HG02973 (cell line): ENCODE measurements at regions not wholly inside any gene's neighbourhood (a gene's known extent, or its start where the extent isn't known, plus 50 kb on each side); places are given as distances from the start of the nearest gene placed in this dataset.
"Not testable (repeated sequence)": the region's sequence is repeated elsewhere in the genome, so short reads cannot be mapped to it uniquely, and the experiment has no call there.

Source experiments
- ATAC-seq: cut with Tn5 transposase; IDR thresholded peaks from one replicate; pipeline ENCODE4 v1.9.1; 2021; ENCODE audit warnings: moderate library complexity; ENCODE audit not compliant: unreplicated experiment

DNA sequence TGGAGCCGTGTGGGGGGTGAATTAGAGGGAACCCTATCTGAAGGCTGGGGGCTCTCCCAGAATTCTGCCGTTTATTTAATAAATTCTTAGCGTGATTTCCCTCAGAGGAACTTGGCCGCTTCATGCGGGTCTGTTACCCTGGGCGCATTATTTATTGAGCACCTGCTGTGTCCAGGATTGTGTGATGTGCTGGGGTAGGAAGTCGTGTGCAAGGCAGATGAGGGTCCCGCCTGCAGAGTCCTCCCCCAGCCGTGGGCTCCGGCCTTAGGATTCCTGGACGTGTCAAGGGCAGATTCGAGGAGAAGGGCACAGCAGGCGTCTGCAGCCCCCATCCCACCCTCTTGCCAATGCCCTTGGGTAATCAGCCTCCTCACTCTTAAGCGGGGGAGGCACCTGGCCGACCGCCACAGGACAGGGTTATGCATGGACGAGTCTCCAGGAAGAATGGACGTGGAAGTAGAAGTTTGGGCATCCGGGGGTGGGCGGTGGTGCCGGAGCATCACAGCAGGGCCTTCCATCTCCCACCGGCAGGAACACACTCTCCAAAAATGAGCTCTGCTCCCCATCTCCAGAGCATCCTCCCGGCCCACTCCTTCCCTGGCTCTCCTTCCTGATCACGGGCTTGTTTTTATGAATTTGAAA, 233.3 kb upstream of the C1orf174 start:
- no peak for ATAC-seq

GRCh38 chr1:4133939-4134321, 233.9 kb upstream of the C1orf174 start:
- ATAC-seq = no peak

DNA sequence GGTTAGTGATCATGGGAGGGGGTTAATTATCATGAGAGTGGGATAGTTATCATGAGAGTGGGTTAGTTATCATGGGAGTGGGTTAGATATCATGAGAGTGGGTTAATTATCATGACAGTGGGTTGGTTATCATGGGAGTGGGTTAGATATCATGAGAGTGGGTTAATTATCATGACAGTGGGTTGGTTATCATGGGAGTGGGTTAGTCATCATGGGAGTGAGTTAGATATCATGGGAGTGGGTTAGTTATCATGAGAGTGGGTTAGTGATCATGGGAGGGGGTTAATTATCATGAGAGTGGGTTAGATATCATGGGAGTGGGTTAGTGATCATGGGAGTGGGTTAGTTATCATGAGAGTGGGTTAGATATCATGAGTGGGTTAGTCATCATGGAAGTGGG, 235.8 kb upstream of the C1orf174 start:
- not testable (repeated sequence) for ATAC-seq

DNA sequence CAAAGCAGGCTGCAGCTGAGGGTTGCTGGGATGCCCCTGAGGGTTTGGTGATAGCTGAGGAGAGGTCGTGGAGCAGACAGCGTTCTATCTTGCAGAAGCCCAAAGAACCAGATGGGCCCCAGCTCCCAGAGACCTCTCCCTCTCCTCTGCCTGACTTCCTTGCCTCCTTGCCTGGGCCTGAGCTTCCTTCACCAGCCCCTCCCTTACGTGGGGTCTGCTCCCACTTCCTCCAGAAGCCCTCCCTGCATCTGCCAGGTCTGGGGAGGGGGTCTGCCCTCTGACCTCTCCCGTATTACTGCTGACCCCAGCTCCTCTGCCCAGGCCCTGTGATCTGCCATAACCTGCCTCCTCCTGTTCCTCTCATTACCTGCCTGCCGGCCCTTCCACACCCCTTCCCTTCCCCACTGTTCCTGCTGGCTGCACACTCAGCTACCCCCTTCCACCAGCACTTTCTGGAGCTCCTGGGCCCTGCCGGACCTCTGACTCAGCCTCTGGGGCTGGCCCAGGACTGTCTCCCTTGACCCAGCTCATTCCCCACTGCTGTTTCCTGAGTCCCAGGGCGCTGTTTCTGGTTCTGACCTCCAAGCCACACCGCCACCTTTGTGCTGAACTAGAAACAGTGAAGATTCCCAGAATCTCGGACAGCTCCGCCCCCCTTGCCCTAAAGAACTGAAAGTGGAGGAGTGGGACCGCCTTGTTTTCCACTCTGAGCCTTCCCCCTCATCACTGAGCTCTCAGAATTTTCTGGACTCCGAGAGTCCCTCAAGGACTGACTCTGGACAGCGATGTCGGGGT, 237.7 kb upstream of the C1orf174 start:
- no peak for ATAC-seq

DNA sequence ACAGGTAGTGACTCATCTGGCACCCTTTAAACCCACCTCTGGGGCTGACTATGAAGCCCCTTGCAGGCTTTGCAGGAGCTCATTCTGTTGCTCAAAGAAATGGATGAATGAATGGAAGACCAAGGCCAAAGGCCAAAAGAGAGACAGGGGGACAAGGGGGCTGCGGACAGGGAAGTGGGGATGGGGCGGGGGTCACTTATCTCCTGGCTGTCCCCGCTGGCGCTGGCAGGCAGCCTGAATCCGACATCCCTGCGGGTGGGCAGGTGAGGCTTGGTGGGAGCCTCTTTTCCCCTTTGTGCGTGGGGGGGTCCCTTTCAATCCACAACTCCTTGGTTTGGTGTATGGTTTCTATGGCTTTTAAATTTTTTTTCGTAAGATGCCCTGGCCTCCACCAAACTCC, 239.6 kb upstream of the C1orf174 start:
- ATAC-seq = no peak

DNA sequence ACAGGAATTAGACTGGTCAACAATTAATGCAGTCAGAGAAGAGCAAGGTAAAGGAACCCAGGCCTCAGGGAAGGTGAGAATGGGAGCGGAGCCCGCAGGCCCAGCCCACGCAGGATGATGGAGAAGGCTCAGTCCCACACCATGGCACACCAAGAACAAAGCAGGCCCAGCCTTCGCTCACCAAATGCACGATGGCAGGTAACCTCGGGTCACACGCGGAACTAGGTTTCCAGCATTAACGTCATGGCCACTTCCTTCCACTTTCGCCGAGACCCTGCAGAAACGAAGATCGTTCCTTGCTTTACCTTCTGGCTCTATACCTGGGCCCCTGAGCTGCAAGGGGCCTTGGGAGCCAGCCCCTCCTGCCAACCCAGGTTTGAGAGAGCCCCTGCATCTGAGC, 240.2 kb upstream of the C1orf174 start:
- ATAC-seq = no peak

DNA sequence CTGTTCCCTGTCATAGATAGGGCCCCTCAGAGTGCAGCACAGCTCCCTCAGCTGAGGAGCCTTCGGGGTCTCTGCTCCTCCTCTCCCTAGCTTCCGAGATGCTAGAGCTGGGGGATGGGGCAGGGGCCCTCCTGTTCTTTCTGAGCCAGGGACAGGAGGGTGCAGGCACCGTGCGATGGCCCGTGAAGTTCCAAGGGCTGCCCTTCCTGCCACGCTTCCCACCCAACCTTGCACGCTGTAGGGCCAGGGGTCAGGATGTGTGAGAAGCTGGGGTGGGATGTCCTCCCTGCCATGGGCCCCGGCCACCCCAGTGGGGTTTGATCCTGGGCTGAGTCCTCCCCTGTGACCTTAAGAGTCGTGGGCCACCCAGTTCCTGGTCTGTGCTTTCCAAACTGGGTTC, 240.7 kb upstream of the C1orf174 start:
- no peak for ATAC-seq

DNA sequence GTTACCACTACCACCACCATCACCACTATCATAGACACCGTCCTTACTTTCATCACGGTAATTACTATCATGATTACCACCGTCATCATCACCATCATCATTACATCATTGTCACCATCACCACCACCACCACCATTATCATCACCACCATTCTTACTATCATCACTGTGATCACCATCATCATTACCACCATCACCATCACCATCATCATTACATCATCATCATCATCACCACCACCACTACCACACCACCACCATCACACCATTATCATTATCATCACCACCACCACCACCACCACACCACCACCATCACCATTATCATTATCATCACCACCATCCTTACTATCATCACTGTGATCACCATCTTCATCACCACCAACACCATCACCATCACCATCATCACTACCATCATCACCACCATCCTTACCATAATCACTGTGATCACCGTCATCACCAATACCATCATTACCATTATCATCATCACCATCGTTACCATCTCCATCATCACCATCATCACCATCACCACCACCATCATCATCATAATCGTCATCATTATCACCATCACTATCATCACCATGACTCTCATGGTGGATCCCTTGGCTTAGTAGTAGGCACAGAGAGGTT, 244.4 kb upstream of the C1orf174 start:
- ATAC-seq = no peak

DNA sequence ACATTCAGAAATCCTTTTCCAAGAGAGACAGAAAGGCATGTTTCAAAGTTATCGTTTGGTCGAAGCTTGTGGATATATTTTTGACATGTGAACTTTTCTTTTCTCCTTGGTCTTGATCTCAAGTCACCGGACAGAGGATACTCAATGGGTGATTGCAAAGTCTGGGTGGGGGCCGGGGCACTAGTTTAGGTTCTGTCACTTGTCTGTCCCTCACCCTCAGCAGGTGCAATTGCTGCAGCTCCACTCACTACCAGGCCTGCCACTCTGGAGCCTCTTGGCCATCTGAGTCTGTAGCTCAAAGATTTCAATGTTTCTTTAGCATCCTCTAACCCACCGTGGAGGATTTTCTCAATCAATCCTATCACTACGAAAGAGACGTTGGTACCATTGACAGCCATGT, 246.0 kb upstream of the C1orf174 start:
- ATAC-seq = no peak

- ATAC-seq = no peak
Observed at GRCh38 chr1:4146614-4147013, 246.5 kb upstream of the C1orf174 start.

- no peak for ATAC-seq
Observed at GRCh38 chr1:4147509-4147908, 247.4 kb upstream of the C1orf174 start.

DNA sequence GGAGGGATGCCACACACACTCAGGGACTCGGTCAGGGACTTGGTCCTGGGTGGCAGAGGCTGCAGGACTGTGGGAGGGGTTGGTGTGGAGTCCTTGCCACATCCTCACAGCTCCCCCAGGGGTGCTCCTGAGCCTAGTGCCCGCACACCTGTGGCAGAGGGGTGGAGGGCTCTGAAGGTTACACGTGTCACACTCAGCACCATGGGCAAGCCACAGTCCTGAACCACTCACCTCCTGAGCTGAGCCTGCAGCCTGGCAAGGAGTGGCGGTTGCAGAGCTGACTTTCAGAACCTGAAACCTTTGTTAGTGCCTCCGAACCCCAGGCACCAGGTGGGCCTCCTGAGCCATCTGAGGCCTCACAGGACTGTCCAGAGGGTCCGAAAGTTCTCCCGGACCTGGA, 249.2 kb upstream of the C1orf174 start:
- ATAC-seq = no peak

DNA sequence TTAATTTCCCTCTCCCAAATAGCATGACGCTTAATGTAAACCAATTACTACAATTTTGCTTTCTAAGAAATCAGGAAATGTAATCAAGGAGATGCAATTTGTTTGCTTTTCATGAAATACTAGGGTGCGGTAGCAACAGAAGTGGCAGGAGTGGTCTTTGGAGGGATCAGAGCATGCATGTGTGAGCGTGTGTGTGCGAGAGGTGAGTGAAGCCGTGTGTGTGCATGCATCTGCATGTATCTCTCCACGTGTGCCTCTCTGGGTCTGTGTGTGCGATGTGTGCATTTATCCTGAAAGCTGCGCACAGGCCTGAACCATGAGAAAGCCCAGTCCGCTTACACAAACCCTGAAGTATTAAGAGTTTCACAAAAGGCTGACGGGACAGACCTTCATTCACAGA, 249.8 kb upstream of the C1orf174 start:
- no peak for ATAC-seq

DNA sequence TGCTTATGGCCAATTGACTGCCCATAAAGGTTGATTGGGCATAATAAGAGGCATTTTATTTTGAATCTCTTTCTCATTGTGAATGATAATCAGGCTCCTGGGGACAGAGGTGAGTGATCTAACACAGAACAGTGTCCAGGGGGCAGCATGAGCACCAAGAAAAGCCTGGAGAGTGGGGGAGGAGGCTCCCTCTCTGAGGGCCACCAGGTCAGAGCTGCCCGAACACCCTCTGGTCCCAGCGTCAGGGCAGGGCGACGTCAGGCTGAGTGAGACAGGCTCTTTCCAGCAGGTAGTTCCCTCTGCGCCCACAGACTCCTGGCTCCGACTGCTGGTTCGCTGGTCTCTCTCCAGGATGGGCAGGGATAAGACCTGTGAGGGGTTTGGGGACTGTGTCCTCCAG, 250.2 kb upstream of the C1orf174 start:
- no peak for ATAC-seq

GRCh38 chr1:4152266-4152665, 252.2 kb upstream of the C1orf174 start:
- ATAC-seq = no peak

- no peak for ATAC-seq
Observed at GRCh38 chr1:4153571-4153970, 253.5 kb upstream of the C1orf174 start.

GRCh38 chr1:4156241-4156973, 256.3 kb upstream of the C1orf174 start:
- ATAC-seq = no peak

DNA sequence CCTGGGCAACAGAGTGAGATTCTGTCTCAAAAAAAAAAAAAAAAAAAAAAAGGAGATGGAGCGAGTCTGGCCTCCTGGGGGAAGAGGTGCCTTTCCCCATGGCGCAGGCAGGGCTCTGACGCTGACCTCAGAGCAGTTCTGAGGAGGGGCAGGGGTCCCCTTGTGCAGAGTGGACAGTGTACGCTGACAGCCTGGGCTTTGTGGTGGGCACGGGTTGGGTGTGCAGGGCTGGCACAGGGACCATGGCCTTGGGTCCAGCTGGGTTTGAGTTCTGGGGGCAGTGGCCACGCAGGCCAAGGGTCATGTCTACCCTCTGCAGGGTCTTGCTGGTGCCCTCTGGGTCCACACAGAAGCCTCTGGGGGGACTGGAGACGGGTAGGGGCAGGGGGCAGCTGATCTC, 260.1 kb upstream of the C1orf174 start:
- ATAC-seq = no peak

- ATAC-seq = no peak
Observed at GRCh38 chr1:4161366-4162006, 261.4 kb upstream of the C1orf174 start.

DNA sequence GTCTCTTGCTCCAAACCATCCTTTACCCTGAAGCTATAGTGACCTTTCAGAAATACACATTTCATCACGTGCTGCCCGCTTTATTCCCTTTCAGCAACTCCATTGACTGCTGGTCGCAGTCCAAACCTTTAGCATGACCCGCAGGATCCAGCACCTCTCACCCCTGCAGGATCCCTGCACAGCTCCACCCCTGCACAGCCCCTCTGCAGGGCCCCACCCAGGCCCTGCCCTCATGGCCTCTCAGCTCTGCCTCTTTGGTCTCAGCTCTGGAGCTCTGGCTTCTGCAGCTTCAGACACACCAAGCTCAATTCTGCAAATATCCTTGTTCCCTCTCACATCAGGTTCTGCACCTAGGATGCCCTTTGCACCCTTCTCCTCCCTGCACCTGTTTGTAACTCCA, 264.9 kb upstream of the C1orf174 start:
- ATAC-seq = no peak

DNA sequence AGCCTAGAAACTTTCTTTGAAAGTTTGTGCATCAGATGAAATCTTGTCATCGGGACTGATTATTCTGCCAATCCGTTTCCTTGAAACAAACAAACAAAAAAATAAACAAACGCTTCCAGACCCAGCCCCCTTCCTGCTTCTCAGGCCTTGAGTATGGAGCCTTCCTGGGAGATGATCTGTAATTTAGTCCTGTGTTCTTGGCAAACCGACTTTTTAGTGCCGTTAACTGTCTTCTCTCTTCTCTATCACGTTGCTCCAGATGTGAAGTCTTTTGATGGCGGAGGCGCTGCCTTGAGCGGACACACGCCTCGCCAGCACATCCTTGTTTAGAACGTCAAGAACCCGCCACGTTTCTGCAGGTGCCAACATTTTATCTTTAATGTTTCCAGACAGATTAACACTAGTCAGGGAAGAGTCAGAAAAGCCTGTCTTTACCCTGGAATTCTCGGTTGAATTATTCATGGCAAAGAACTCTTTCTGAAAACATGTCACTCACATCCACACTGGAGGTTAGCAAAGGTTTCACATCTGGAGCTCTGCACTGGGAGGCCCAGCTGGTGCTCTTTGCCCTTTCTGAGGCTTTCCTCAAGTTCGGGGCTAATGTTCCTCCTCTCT, 265.7 kb upstream of the C1orf174 start:
- ATAC-seq = no peak
